RWPE2 (cell line): ENCODE measurements at regions not wholly inside any gene's neighbourhood (a gene's known extent, or its start where the extent isn't known, plus 50 kb on each side); places are given as distances from the start of the nearest gene placed in this dataset.
A peak's percentile ranks its signal among the peaks of the same experiment; 100 is the strongest.

Experiments
- ATAC-seq: fragments of 200-7000 bp; cut with Tn5 transposase; 3 replicates; pipeline ENCODE4 v1.9.1; 2021; ENCODE audit warnings: low read depth
- DNase-seq: peaks from one replicate; pipeline ENCODE4 v3.0.0-alpha.2; 2020; ENCODE audit warnings: low spot score
- H3K27ac ChIP-seq: fragments of 450-650 bp; 2 replicates; pipeline ENCODE4 v1.5.1; 2017; ENCODE audit warnings: mild to moderate bottlenecking; ENCODE audit not compliant: poor library complexity, severe bottlenecking
- H3K27me3 ChIP-seq: fragments of 250-450 bp; sonication (Bioruptor Pico); 2 replicates; pipeline ENCODE4 v1.5.1; 2021; ENCODE audit warnings: mild to moderate bottlenecking, moderate library complexity; ENCODE audit not compliant: insufficient read depth, poor library complexity, severe bottlenecking
- H3K36me3 ChIP-seq: fragments of 250-450 bp; sonication (Bioruptor Pico); 2 replicates; pipeline ENCODE4 v1.5.1; 2020; ENCODE audit warnings: low read depth, mild to moderate bottlenecking, moderate library complexity
- H3K4me1 ChIP-seq: fragments of 250-450 bp; sonication (Bioruptor Pico); 2 replicates; pipeline ENCODE4 v1.5.1; 2021; ENCODE audit warnings: mild to moderate bottlenecking, moderate library complexity; ENCODE audit not compliant: insufficient read depth, poor library complexity, severe bottlenecking
- H3K4me3 ChIP-seq: fragments of 250-450 bp; sonication (Bioruptor Pico); 2 replicates; pipeline ENCODE4 v1.5.1; 2021; ENCODE audit warnings: mild to moderate bottlenecking, moderate library complexity; ENCODE audit not compliant: severe bottlenecking
- H3K9me3 ChIP-seq: fragments of 250-450 bp; sonication (Bioruptor Pico); 2 replicates; pipeline ENCODE4 v1.5.1; 2021; ENCODE audit warnings: mild to moderate bottlenecking, moderate library complexity; ENCODE audit not compliant: severe bottlenecking
- TF ChIP-seq, protein P1 (sequence below): fragments of 450-650 bp; IDR thresholded peaks from one replicate; pipeline ENCODE4 v1.5.1; 2017; ENCODE audit warnings: mild to moderate bottlenecking, moderate library complexity; ENCODE audit not compliant: poor library complexity, severe bottlenecking

DNA sequence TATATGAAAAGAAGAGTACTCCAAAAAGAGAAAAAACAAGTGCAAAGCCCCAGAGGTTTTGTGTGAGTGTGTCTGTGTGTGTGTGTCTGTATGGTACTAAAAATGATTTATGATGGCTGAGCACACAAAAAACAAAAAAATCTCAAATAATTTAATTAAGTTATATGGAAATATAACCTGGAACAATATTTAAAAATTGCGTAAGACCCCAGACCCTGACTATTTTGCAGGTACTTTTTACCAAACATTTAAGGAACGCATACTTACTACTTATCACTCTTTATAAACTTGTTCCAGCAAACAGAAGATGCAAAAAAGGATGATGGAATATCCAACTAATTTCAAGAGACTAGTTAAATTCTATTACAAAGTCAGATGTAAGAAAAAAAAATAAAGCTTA, 317.4 kb upstream of the KCNH7 start:
- no peak for DNase-seq
- H3K36me3 ChIP-seq, result no peaks in the 10 kb centered on the region
- no peak for ATAC-seq

DNA sequence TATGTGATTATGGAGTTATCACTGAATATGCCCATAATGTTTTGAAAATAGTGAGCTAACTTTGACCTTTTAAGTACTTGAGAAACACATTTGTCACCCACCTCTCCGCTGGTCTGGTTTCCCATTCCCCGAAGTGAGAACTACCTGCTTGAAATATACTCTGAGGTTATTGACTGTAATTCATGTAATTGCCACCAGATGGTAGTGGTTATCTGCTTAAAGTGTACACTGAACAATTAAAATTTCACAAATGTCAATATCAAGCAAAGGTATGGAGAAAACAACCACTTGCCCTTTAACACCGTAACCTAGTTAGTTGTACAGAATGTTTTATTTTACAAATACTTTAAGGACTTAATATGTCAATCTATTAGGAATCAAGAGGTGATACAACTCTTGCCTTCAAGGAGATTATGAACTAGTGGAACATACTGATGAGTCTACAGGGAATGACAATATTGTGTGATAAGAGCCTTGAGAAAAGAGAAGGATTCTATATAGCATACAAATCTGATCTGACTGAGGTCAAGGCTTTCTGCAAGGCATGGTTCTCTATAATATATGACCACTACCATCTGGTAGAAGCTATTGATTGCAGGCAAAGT, 316.8 kb upstream of the KCNH7 start:
- H3K4me1 ChIP-seq, result peaks cover 21% of the 10 kb centered on the region
- H3K27me3 ChIP-seq, result no peaks in the 10 kb centered on the region
- TF ChIP-seq, protein P1, sequence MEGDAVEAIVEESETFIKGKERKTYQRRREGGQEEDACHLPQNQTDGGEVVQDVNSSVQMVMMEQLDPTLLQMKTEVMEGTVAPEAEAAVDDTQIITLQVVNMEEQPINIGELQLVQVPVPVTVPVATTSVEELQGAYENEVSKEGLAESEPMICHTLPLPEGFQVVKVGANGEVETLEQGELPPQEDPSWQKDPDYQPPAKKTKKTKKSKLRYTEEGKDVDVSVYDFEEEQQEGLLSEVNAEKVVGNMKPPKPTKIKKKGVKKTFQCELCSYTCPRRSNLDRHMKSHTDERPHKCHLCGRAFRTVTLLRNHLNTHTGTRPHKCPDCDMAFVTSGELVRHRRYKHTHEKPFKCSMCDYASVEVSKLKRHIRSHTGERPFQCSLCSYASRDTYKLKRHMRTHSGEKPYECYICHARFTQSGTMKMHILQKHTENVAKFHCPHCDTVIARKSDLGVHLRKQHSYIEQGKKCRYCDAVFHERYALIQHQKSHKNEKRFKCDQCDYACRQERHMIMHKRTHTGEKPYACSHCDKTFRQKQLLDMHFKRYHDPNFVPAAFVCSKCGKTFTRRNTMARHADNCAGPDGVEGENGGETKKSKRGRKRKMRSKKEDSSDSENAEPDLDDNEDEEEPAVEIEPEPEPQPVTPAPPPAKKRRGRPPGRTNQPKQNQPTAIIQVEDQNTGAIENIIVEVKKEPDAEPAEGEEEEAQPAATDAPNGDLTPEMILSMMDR, result peak; percentile 80
- no peaks in the 10 kb centered on the region for H3K36me3 ChIP-seq
- H3K9me3 ChIP-seq, result no peaks in the 10 kb centered on the region
- H3K4me3 ChIP-seq, result no peak overlapping the region
- DNase-seq (no peak), ATAC-seq (0 out of 3 replicates have a peak, but pooled peaks have one; percentile 35)
- H3K27ac ChIP-seq, result no peak overlapping the region

More for the DNA sequence above, 317.4 kb upstream of the KCNH7 start:
- TF ChIP-seq, protein P1, result no peak
- Histone ChIP-seq H3K27ac (no peak overlapping the region), H3K9me3 (no peaks in the 10 kb centered on the region), H3K27me3 (no peaks in the 10 kb centered on the region), H3K4me3 (no peak overlapping the region), H3K4me1 (peaks cover 21% of the 10 kb centered on the region)

DNA sequence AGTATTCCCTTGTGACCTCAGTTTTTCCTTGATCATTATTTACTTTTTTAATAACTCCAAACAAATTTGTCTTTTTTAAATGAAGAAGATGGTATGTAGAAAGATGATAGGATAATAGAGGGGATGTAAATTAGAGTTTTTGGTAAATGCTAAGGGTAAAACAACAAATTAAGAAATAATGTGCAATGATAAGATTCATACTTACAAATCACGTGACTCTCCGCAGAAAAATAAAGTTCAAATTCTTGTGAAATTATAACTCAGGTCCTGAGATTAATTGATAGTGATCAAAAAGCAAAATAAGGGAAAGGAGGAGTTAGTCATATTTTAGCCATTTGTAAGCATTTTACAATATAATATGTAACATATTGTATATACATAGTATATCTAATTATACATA, 304.1 kb upstream of the KCNH7 start:
- Histone ChIP-seq H3K27me3 (no peaks in the 10 kb centered on the region), H3K9me3 (no peaks in the 10 kb centered on the region), H3K4me3 (no peak overlapping the region), H3K4me1 (no peaks in the 10 kb centered on the region), H3K36me3 (no peaks in the 10 kb centered on the region), H3K27ac (no peak overlapping the region)
- no peak for ATAC-seq
- TF ChIP-seq, protein P1, result no peak
- DNase-seq, result no peak

DNA sequence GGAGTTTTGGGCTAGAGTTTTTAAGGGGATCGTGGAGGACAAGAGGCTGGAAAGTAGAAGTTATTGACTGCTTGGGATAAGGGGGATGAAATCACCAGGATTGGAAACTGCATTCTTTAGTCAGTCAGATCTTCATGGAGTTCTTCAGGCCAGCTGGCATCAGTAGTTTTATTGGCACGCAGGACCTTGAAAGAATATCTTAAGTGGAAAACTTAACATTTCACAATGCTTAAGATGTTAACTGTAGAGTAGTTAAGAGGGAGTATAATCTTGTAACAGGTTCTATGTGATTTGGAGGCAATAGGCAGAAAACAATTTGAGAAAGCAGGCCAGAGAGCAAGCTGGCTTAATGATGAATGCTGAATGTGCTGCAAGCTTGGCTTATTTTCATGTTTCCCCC, 300.4 kb upstream of the KCNH7 start:
- ATAC-seq (no peak), DNase-seq (no peak)
- Histone ChIP-seq H3K9me3 (no peaks in the 10 kb centered on the region), H3K36me3 (no peaks in the 10 kb centered on the region), H3K4me3 (no peak overlapping the region), H3K27ac (no peak overlapping the region), H3K4me1 (no peaks in the 10 kb centered on the region), H3K27me3 (no peaks in the 10 kb centered on the region)
- TF ChIP-seq, protein P1, result no peak

DNA sequence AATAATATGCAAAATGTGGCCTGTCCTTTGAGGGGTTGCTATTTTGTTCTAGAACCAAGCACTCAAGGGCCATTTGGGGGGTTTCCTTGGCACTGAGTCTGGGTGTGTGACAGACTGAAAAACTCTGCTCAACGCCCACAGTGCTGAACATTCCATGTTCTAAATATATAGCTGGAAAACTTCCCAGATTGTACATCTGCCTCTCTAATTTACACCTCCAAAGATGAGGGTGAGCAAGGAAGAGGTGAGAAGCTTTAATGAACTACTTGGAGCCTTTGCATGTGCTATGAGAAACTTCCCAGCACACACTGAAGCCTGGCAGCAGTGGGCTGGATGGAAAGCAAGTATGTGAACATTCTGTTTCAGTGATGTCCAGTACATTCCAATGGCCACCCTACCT, 296.7 kb upstream of the KCNH7 start:
- H3K36me3 ChIP-seq, result no peaks in the 10 kb centered on the region
- no peak overlapping the region for H3K27ac ChIP-seq
- TF ChIP-seq, protein P1, result no peak
- no peak for ATAC-seq
- no peak overlapping the region for H3K4me3 ChIP-seq
- H3K27me3 ChIP-seq, result no peaks in the 10 kb centered on the region
- no peak for DNase-seq
- no peaks in the 10 kb centered on the region for H3K4me1 ChIP-seq
- no peaks in the 10 kb centered on the region for H3K9me3 ChIP-seq
